WI38 (cell line): ENCODE measurements at regions not wholly inside any gene's neighbourhood (a gene's known extent, or its start where the extent isn't known, plus 50 kb on each side); places are given as distances from the start of the nearest gene placed in this dataset.

Experiments used
- H3K4me3 ChIP-seq: 2 replicates; pipeline ENCODE4 v1.5.1; 2011; ENCODE audit warnings: low read depth, mild to moderate bottlenecking, control low read depth, low read length
- CTCF ChIP-seq: IDR thresholded peaks from 2 replicates; pipeline ENCODE4 v1.5.1; 2012; ENCODE audit warnings: low read depth, mild to moderate bottlenecking, control low read depth, low read length

GRCh38 chr16:59326955-59327354 lies 592.8 kb upstream of the GOT2 start:
- no peak for TF ChIP-seq CTCF
- H3K4me3 ChIP-seq = no peak overlapping the region

- H3K4me3 ChIP-seq = no peak overlapping the region
- no peak for TF ChIP-seq CTCF
These were observed 590.3 kb upstream of the GOT2 start for GRCh38 chr16:59324462-59324861.

DNA sequence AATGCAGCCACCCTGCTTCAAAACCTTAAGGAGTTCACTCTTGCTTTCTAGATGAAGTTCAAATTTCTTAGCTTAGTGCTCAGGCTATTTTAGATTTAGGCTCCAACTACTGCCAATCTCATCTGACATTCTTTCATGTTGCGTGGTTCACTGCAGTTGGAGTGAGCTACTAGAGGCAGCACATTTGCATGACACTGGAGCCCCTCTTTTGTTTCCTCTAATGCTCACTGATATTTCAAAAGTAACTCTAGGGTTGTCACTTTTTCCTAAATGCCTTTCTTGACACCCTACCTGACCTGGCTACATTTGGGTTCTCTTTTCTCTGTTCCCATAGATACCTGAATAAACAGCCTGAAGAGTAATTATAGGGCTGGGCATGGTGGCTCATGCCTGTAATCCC lies 586.5 kb upstream of the GOT2 start:
- TF ChIP-seq CTCF = no peak
- no peak overlapping the region for H3K4me3 ChIP-seq

- no peak for TF ChIP-seq CTCF
- no peak overlapping the region for H3K4me3 ChIP-seq
These were observed 585.8 kb upstream of the GOT2 start for GRCh38 chr16:59319871-59320270.

GRCh38 chr16:59305850-59306249 lies 571.7 kb upstream of the GOT2 start:
- no peak for TF ChIP-seq CTCF
- no peak overlapping the region for H3K4me3 ChIP-seq

GRCh38 chr16:59296888-59297287 lies 562.8 kb upstream of the GOT2 start:
- no peak overlapping the region for H3K4me3 ChIP-seq
- no peak for TF ChIP-seq CTCF

DNA sequence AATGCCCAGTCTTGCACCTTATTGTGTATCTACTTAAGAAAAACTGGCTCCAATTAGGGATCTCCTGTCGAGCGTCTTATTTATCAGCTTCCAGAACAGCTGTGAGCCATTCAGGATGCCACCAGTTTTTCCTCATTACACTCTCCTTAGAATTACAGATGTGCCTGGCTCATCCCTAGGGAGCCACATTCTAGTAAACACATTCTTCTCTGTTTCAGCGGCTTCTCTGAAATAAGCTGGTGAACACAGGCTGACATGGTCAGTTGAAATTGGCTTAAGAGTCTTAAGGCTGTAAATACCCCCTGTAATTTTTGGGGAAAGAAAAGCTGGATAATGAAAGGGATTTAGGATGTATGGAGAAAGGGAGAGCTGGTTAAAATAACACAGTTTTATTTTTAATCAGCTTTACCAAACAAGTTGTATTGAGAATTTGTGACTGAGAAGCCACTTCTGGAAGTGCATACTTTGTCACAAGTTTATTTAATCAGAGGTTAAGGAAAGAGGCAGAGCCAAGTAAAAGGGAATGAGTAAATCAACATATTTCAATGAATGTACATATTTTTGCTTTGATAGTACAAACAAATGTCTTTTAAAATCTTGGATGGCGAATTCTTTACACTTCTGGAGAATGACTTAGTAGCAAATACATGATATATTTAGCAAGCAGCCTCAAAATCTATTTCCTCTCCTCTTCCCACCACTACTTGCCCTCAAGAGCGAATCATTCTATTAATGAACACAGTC lies 562.0 kb upstream of the GOT2 start:
- TF ChIP-seq CTCF = no peak
- H3K4me3 ChIP-seq = no peak overlapping the region
